22Rv1 (cell line): ENCODE measurements at regions not wholly inside any gene's neighbourhood (a gene's known extent, or its start where the extent isn't known, plus 50 kb on each side); places are given as distances from the start of the nearest gene placed in this dataset.

Experiments
- ZFX ChIP-seq: fragments of 450-650 bp; IDR thresholded peaks from 2 replicates; pipeline ENCODE4 v1.6.1; 2017; ENCODE audit warnings: antibody characterized with exemption, borderline replicate concordance
- TF ChIP-seq, protein P1 (sequence below): fragments of 450-650 bp; IDR thresholded peaks from 2 replicates; pipeline ENCODE4 v1.5.1; 2017; ENCODE audit warnings: mild to moderate bottlenecking

- TF ChIP-seq, protein P1, sequence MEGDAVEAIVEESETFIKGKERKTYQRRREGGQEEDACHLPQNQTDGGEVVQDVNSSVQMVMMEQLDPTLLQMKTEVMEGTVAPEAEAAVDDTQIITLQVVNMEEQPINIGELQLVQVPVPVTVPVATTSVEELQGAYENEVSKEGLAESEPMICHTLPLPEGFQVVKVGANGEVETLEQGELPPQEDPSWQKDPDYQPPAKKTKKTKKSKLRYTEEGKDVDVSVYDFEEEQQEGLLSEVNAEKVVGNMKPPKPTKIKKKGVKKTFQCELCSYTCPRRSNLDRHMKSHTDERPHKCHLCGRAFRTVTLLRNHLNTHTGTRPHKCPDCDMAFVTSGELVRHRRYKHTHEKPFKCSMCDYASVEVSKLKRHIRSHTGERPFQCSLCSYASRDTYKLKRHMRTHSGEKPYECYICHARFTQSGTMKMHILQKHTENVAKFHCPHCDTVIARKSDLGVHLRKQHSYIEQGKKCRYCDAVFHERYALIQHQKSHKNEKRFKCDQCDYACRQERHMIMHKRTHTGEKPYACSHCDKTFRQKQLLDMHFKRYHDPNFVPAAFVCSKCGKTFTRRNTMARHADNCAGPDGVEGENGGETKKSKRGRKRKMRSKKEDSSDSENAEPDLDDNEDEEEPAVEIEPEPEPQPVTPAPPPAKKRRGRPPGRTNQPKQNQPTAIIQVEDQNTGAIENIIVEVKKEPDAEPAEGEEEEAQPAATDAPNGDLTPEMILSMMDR = no peak
- no peak for TF ChIP-seq ZFX
Observed at GRCh38 chr11:11119917-11120316, 233.1 kb downstream of the CSNK2A3 start.
